D341Med (cell line): ENCODE measurements at regions not wholly inside any gene's neighbourhood (a gene's known extent, or its start where the extent isn't known, plus 50 kb on each side); places are given as distances from the start of the nearest gene placed in this dataset.
"Not testable (repeated sequence)": the region's sequence is repeated elsewhere in the genome, so short reads cannot be mapped to it uniquely, and the experiment has no call there.

Experiments
- DNase-seq: peaks from one replicate; pipeline ENCODE4 v3.0.0; 2012; ENCODE audit warnings: low spot score

- DNase-seq, result no peak
These were observed 556.5 kb downstream of the GABRG2 start for GRCh38 chr5:162624110-162624509.

DNA sequence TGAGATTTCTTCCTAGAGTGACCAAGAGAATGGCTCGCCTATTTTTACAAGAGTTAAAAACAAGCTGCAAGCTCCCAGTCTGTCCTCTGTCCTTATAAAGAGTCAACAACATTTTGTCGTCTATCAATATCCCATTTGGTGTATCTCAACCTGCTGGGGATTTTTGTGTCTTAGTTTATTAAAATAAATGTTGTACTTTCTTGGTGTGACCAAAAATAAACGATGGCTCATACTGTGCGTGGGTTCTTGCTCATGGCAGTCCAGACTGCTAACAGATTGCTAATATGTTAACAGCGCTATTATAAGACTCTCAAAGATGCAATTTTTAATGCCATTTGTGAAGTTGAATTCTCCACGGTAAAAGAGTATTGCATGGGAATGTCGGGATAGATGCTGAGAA, 569.9 kb downstream of the GABRG2 start:
- DNase-seq, result no peak

- DNase-seq, result no peak
These were observed 571.3 kb downstream of the GABRG2 start for GRCh38 chr5:162638849-162639248.

GRCh38 chr5:162641142-162641813, 573.7 kb downstream of the GABRG2 start:
- no peak for DNase-seq

GRCh38 chr5:162654661-162655405, 587.3 kb downstream of the GABRG2 start:
- no peak for DNase-seq

- DNase-seq, result no peak
These were observed 589.5 kb downstream of the GABRG2 start for GRCh38 chr5:162657076-162657475.

GRCh38 chr5:162664846-162665245, 597.3 kb downstream of the GABRG2 start:
- no peak for DNase-seq

GRCh38 chr5:162668926-162669325, 601.4 kb downstream of the GABRG2 start:
- no peak for DNase-seq

GRCh38 chr5:162672061-162672460, 604.5 kb downstream of the GABRG2 start:
- DNase-seq, result no peak

DNA sequence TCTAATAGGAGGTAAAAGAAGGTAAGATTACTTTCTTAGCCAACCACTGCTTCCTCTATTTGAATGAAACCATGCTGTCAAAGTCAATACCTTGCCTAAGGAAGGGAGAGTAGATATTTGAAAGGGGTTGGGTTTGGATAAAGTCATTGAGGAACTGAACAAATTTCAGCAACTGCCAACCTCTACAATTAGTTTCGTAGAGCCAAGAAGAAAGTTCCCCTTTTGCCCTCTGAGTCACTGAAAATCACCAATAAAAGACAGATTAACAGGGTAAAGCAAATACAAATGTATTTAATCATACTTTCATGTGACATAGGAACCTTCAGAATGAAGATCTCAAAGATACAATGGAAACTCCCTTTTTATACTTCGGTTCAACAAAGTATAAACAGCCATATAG, 615.7 kb downstream of the GABRG2 start:
- DNase-seq, result no peak

GRCh38 chr5:162684145-162684544, 616.6 kb downstream of the GABRG2 start:
- DNase-seq, result no peak

- DNase-seq, result no peak
These were observed 617.7 kb downstream of the GABRG2 start for GRCh38 chr5:162685302-162685701.

- DNase-seq, result not testable (repeated sequence)
These were observed 628.7 kb downstream of the GABRG2 start for GRCh38 chr5:162696272-162696671.

- DNase-seq, result no peak
These were observed 631.8 kb downstream of the GABRG2 start for GRCh38 chr5:162699361-162699760.

DNA sequence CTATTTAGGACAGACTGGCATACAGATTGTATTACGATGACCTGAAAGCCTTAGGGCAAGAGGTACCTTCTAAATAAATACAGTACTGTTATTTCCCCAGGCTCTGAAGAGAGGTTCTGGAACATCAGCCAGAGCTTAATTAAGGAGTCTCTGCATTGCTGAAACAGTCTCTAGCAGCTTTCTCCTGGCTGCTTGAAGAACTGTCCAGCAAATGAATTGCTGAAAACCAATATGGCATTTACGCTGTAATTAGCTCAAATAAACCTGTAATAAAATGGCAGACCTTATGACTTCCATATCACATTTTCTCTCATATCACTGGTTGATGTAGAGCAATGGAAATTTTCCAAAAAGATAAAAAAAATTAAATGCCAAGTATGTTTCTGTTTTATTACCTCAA, 636.3 kb downstream of the GABRG2 start:
- no peak for DNase-seq

- no peak for DNase-seq
These were observed 643.7 kb downstream of the GABRG2 start for GRCh38 chr5:162711244-162711643.

DNA sequence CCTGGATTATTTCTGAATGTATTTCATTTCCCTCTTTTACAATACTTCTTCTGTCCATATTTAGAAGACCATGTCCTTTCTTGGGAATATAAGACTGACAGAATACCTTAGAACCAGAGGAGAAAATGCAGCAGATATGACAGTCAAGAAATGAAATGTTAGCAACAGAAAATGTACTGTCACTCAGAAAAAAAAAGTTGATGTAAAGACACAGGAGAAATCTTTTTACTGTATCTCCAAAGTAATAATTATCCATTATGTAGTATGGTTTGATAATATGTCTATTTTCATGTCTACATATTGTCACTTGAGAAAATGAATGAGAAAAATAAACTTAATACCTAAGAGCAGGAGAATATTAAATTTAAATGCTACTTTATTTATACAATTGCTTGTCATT, 652.1 kb downstream of the GABRG2 start:
- no peak for DNase-seq

DNA sequence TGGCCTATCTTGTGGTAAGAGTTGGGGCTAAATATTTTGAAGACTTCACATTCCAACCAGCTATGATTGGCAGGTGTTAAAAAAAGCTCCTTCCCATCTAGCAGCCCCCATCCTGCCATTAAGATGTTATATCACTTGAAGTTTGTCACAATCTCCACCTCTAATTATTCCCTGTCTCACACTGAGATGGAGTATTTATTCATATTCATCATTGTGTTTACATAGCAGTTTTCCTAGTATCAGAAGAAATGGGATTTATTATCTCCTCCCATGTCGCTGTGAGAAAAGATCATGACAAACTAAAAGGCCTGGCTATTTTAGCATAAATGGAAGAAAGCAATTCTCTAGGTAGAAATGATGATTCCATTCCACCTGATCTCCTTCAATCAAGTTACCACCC, 653.6 kb downstream of the GABRG2 start:
- DNase-seq, result no peak

DNA sequence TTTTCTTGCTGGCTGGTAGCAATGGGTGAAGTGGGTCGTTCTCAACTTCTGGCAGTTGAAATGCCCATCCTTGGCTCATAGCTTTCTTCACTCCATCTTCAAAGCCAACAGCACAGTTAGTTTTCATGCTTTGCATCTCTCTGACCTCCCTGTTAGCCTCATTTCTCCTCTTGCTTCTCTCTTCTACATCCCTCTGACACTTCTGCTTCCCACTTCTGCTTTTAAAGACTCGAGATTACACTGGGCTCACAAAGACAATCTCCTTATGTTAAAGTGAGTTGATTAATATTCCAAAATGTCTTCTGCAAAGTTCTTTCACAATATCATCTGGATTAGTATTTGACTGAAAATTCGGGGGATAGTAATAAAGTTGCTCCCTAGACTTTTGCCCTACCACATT, 684.8 kb upstream of the CCNG1 start:
- DNase-seq, result no peak

DNA sequence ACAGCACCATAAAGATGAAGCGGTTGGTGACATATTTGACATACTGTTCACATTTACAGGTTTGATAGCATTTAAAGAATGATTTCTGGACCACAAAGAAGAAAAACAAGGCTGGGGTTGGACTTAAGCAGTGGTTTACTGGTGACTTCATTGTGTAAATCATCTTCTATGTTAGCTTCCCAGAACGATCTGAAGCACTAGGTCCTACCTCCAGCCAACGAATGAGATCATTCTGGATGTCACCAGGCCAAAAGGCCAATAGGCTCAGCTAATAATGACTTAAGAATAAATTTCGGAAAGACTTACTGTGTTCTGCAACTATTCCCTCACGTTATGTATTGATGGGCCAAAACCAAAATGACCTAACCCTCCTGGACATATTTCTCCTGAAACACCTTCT, 675.3 kb upstream of the CCNG1 start:
- no peak for DNase-seq

GRCh38 chr5:162769019-162769418, 668.4 kb upstream of the CCNG1 start:
- DNase-seq, result no peak

DNA sequence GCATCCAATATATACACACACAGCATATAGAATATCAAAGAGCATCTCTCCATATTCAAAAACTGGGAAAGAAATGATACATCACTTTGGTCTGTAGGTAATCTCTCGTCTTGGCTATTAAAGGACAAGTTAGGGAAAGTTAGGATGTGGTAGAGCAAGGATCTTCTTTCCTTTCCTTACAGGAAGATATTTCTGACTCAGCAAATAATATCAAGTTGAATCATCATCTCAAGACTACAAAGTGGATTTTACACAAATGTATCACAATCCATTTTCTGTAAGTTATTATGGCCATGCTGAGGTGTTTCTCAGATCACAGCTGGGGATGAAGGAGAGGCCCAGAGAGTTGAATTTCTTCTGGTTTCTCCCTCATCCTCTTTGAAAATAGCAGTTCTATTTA, 651.7 kb upstream of the CCNG1 start:
- DNase-seq, result no peak

GRCh38 chr5:162786234-162786633, 651.2 kb upstream of the CCNG1 start:
- DNase-seq, result no peak

DNA sequence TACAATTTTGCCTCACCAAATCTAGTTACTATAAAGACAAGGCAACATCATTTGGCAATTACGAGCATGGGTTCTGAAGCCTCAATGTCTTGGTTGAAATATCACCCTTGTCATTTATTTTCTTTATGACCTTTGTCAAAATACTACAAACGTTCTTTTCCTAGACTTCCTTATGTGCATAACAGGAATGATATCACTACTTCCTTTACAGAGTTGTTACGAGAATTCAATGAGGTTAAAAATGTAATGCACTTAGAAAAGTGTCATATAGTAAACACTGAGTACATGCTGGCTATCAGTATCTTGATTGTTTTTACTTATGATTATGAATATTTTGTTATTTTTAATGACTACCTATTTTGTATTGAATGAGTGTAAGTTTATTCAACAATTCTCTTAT, 640.9 kb upstream of the CCNG1 start:
- no peak for DNase-seq
